Gastrocnemius medialis (tissue), 4 donors: ENCODE measurements at regions not wholly inside any gene's neighbourhood (a gene's known extent, or its start where the extent isn't known, plus 50 kb on each side); places are given as distances from the start of the nearest gene placed in this dataset.

Source experiments
- ATAC-seq, 2 donors: fragments of 150-250 bp; one replicate each; pipeline ENCODE4 v1.9.1; 2016
- DNase-seq, 2 donors: peaks; one replicate each; pipeline ENCODE4 v3.0.0-alpha.2; 2019
- H3K27ac ChIP-seq, 4 donors: fragments of 200-600 bp; sonication (generic); 1 replicate in 1 of 4; 2 replicates in 3 of 4; pipeline ENCODE4 v1.5.1; 2016 to 2018; ENCODE audit warnings: mild to moderate bottlenecking in 2 of 4, moderate library complexity in 1 of 4
- H3K27me3 ChIP-seq, 3 donors: fragments of 200-600 bp; sonication (generic) in 2 of 3; 1 replicate in 1 of 3; 2 replicates in 2 of 3; pipeline versions ENCODE4 v1.5.1 to v1.6.0; 2016 to 2019; ENCODE audit warnings: mild to moderate bottlenecking in 1 of 3, moderate library complexity in 1 of 3
- H3K36me3 ChIP-seq, 2 donors: fragments of 200-600 bp; sonication (generic) in 1 of 2; one replicate each; pipeline ENCODE4 v1.5.1; 2017 to 2018
- H3K4me1 ChIP-seq, 2 donors: fragments of 200-600 bp; sonication (generic) in 1 of 2; one replicate each; pipeline ENCODE4 v1.5.1; 2016 to 2017; ENCODE audit warnings: mild to moderate bottlenecking in 2 of 2
- H3K4me3 ChIP-seq, 4 donors: fragments of 200-600 bp; sonication (generic) in 3 of 4; 1 replicate in 1 of 4; 2 replicates in 3 of 4; pipeline ENCODE4 v1.5.1; 2016 to 2019; ENCODE audit warnings: mild to moderate bottlenecking in 2 of 4
- H3K9me3 ChIP-seq, 3 donors: fragments of 200-600 bp; sonication (generic) in 2 of 3; 1 replicate in 1 of 3; 2 replicates in 2 of 3; pipeline ENCODE4 v1.5.1; 2016 to 2019
- CTCF ChIP-seq, 5 experiments: fragments of 450-650 bp in 3 of 5; fragments of 200-600 bp in 2 of 5; sonication (generic) in 2 of 5; IDR thresholded peaks in 4 of 5; conservative IDR thresholded peaks in 1 of 5; 1 replicate in 4 of 5; 2 replicates in 1 of 5; pipeline ENCODE4 v1.5.1; 2016 to 2019; ENCODE audit warnings: antibody characterized with exemption in 5 of 5, mild to moderate bottlenecking in 3 of 5, moderate library complexity in 3 of 5
- POLR2A ChIP-seq, 2 donors: fragments of 450-650 bp; IDR thresholded peaks; one replicate each; pipeline ENCODE4 v1.6.1; 2017; ENCODE audit warnings: antibody characterized with exemption in 2 of 2, mild to moderate bottlenecking in 2 of 2, moderate library complexity in 2 of 2
- in situ Hi-C, 4 donors: fragments of 200-750 bp; cut with MboI; loops; one replicate each; pipeline versions ENCODE4 v1.15.0 to v1.8.0; 2017; ENCODE audit warnings: low sequenced_read_pairs in 4 of 4
- intact Hi-C: fragments of 100-400 bp; cut with DNase I; formaldehyde crosslinking; loops from one replicate; pipeline ENCODE4 v1.15.1; 2023; ENCODE audit warnings: low total_unique reads

DNA sequence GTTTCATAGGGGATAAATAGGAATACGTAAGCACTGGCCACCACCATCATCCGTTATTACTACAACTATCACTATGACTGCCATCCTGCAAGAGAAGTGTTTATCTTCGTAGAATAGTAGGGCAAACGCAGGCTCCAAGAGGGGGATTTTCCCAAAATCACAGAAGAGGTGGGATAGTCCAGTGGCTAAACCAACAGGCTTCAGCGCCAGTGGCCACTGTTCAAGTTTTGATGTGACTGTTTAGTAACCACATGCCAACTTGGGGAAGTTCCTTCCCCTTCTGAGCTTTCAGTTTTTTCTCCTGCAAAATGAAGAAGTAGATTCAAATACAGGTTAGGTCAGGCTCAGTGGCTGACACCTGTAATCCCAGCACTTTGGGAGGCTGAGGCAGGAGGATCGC, 60.7 kb upstream of the GRIN2A start:
- TF ChIP-seq CTCF (IDR thresholded peaks at IDR 0.05 in 4 of 5, conservative IDR thresholded peaks at IDR 0.05 in 1 of 5) (no peak), POLR2A (IDR thresholded peaks at IDR 0.05) (no peak)
- DNase-seq: no peak
- no peaks in the 10 kb centered on the region for H3K9me3 ChIP-seq

GRCh38 chr16:10245002-10245401, 62.8 kb upstream of the GRIN2A start:
- Histone ChIP-seq H3K4me3 (no peak overlapping the region), H3K4me1 (no peaks in the 10 kb centered on the region), H3K27ac (no peak overlapping the region), H3K9me3 (no peaks in the 10 kb centered on the region), H3K36me3 (no peaks in the 10 kb centered on the region), H3K27me3 (no peaks in the 10 kb centered on the region)
- no peak for DNase-seq
- no peak for TF ChIP-seq CTCF (IDR thresholded peaks at IDR 0.05 in 4 of 5, conservative IDR thresholded peaks at IDR 0.05 in 1 of 5)
- no peak for TF ChIP-seq POLR2A (IDR thresholded peaks at IDR 0.05)
- in situ Hi-C loops (loop anchor here in 1 of 4 donors (25.0 kb wide), 1 partner anchor 108 kb away; no protein-coding TSS in a partner anchor), intact Hi-C loops (no loop called here)
- no peak for ATAC-seq

More for the DNA sequence above, 60.7 kb upstream of the GRIN2A start:
- in situ Hi-C loops: loop anchor here in 1 of 4 donors (25.0 kb wide), 1 partner anchor 106 kb away; no protein-coding TSS in a partner anchor
- H3K27me3 ChIP-seq: no peaks in the 10 kb centered on the region
- H3K4me3 ChIP-seq: no peak overlapping the region
- intact Hi-C loops: no loop called here
- H3K36me3 ChIP-seq: no peaks in the 10 kb centered on the region
- no peak for ATAC-seq
- H3K4me1 ChIP-seq: no peaks in the 10 kb centered on the region
- no peak overlapping the region for H3K27ac ChIP-seq

DNA sequence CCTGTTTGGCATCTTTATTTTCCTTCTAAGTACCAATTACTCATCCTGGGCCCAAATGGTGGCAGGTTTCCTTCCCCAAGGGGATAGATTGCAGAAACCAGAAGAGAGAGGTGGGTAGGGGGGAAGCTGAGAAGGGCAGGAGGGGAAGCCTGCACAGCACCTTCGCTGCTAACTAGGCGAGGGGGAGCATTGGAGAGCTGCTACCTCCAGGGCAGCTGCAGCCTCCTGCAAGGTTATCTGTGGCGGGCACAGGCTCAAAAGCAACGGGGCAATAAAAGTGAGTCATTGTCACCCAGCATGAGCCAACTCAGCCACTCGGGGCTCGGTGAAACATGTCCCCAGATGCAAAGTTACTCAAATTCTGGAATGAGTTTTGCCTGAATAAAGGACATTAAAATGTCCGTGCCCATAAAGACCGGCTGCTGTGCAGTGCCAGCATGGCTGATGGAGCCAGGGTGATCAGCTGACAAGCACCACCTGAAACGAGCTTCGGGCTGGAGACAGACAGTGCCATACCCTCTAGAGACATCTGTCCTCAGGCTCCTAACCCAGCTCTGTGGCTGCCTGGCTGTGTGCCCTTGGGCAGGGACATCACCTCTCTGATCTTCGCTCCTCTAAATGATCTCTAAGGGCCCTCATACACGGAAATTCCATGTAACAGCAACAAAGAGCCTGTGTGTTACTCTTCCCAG, 68.1 kb upstream of the GRIN2A start:
- no peak for DNase-seq
- Histone ChIP-seq H3K27ac (no peak overlapping the region), H3K4me1 (no peaks in the 10 kb centered on the region), H3K36me3 (no peaks in the 10 kb centered on the region), H3K9me3 (no peaks in the 10 kb centered on the region), H3K27me3 (peaks cover 0 to 7% (median 3%) of the 10 kb centered on the region in 3 donors), H3K4me3 (no peak overlapping the region)
- TF ChIP-seq POLR2A (IDR thresholded peaks at IDR 0.05): no peak
- no peak for TF ChIP-seq CTCF (IDR thresholded peaks at IDR 0.05 in 4 of 5, conservative IDR thresholded peaks at IDR 0.05 in 1 of 5)
- no peak for ATAC-seq
- intact Hi-C loops: no loop called here
- in situ Hi-C loops: loop anchor here in 3 of 4 donors (10.0 kb wide), 2 partner anchors 265 to 485 kb away; no protein-coding TSS in a partner anchor

- H3K27ac ChIP-seq: no peak overlapping the region
- no peaks in the 10 kb centered on the region for H3K4me1 ChIP-seq
- H3K36me3 ChIP-seq: no peaks in the 10 kb centered on the region
- H3K27me3 ChIP-seq: peaks cover 0 to 7% (median 3%) of the 10 kb centered on the region in 3 donors
- DNase-seq: no peak
- intact Hi-C loops: no loop called here
- no peak overlapping the region for H3K4me3 ChIP-seq
- H3K9me3 ChIP-seq: no peaks in the 10 kb centered on the region
- TF ChIP-seq POLR2A (IDR thresholded peaks at IDR 0.05): no peak
- no peak for TF ChIP-seq CTCF (IDR thresholded peaks at IDR 0.05 in 4 of 5, conservative IDR thresholded peaks at IDR 0.05 in 1 of 5)
- in situ Hi-C loops: loop anchor here in 3 of 4 donors (10.0 kb wide), 2 partner anchors 263 to 483 kb away; no protein-coding TSS in a partner anchor
- no peak for ATAC-seq
Observed at GRCh38 chr16:10252155-10252554, 69.9 kb upstream of the GRIN2A start.
